ENCODE measurements at regions not wholly inside any gene's neighbourhood (a gene's known extent, or its start where the extent isn't known, plus 50 kb on each side); places are given as distances from the start of the nearest gene placed in this dataset.
"Not testable (repeated sequence)": the region's sequence is repeated elsewhere in the genome, so short reads cannot be mapped to it uniquely, and the experiment has no call there.

GRCh38 chr21:9811223-9812004 is 710.0 kb upstream of the TPTE start:
- H3K9me3 Mint-ChIP-seq; H3K36me3 Mint-ChIP-seq (ENCODE audit: low read depth); H3K9ac ChIP-seq (ENCODE audit: extremely low read depth, low read length, poor library complexity, severe bottlenecking); H3K4me1 Mint-ChIP-seq; H3K27ac Mint-ChIP-seq; DNase-seq; H3K4me3 ChIP-seq (ENCODE audit: low read length); H3K9me3 ChIP-seq (ENCODE audit: control insufficient read depth, low read length); H3K27me3 Mint-ChIP-seq (ENCODE audit: insufficient read depth); H3K4me1 ChIP-seq (ENCODE audit: control insufficient read depth, insufficient read depth, low read length); H3K36me3 ChIP-seq (ENCODE audit: control insufficient read depth, insufficient read depth, low read length); H3K27me3 ChIP-seq (ENCODE audit: control insufficient read depth, insufficient read depth, low read length, poor library complexity, severe bottlenecking); H3K4me3 Mint-ChIP-seq; H3K27ac ChIP-seq (ENCODE audit: low read depth, low read length): not testable (repeated sequence)
- 88 to 93% methylated on average over 10 to 13 of the region's 50 CpGs for WGBS, 2 experiments (ENCODE audit: insufficient coverage in 1 of 2, insufficient read length in 1 of 2)

GRCh38 chr21:9812507-9812906 is 708.9 kb upstream of the TPTE start:
- not testable (repeated sequence) for H3K4me3 Mint-ChIP-seq; H3K36me3 ChIP-seq (ENCODE audit: control insufficient read depth, insufficient read depth, low read length); H3K27me3 ChIP-seq (ENCODE audit: control insufficient read depth, insufficient read depth, low read length, poor library complexity, severe bottlenecking); DNase-seq; H3K9ac ChIP-seq (ENCODE audit: extremely low read depth, low read length, poor library complexity, severe bottlenecking); H3K27me3 Mint-ChIP-seq (ENCODE audit: insufficient read depth); H3K9me3 Mint-ChIP-seq; H3K9me3 ChIP-seq (ENCODE audit: control insufficient read depth, low read length); H3K4me3 ChIP-seq (ENCODE audit: low read length); H3K27ac Mint-ChIP-seq; H3K27ac ChIP-seq (ENCODE audit: low read depth, low read length); H3K4me1 ChIP-seq (ENCODE audit: control insufficient read depth, insufficient read depth, low read length); H3K4me1 Mint-ChIP-seq; H3K36me3 Mint-ChIP-seq (ENCODE audit: low read depth)
- no CpG with 5 or more reads among the region's 35 CpGs for WGBS, 2 experiments (ENCODE audit: insufficient coverage in 1 of 2, insufficient read length in 1 of 2)

- not testable (repeated sequence) for H3K4me3 Mint-ChIP-seq; H3K9ac ChIP-seq (ENCODE audit: extremely low read depth, low read length, poor library complexity, severe bottlenecking); H3K36me3 ChIP-seq (ENCODE audit: control insufficient read depth, insufficient read depth, low read length); H3K27ac Mint-ChIP-seq; H3K9me3 ChIP-seq (ENCODE audit: control insufficient read depth, low read length); H3K27me3 Mint-ChIP-seq (ENCODE audit: insufficient read depth); H3K4me1 Mint-ChIP-seq; H3K27me3 ChIP-seq (ENCODE audit: control insufficient read depth, insufficient read depth, low read length, poor library complexity, severe bottlenecking); H3K9me3 Mint-ChIP-seq; H3K27ac ChIP-seq (ENCODE audit: low read depth, low read length); H3K36me3 Mint-ChIP-seq (ENCODE audit: low read depth); DNase-seq; H3K4me1 ChIP-seq (ENCODE audit: control insufficient read depth, insufficient read depth, low read length); H3K4me3 ChIP-seq (ENCODE audit: low read length)
- WGBS, 2 experiments (ENCODE audit: insufficient coverage in 1 of 2, insufficient read length in 1 of 2), result no CpG with 5 or more reads among the region's 57 CpGs
Observed at GRCh38 chr21:9813894-9814814, 707.2 kb upstream of the TPTE start.

- not testable (repeated sequence) for H3K4me1 ChIP-seq (ENCODE audit: control insufficient read depth, insufficient read depth, low read length); H3K27me3 ChIP-seq (ENCODE audit: control insufficient read depth, insufficient read depth, low read length, poor library complexity, severe bottlenecking); DNase-seq; H3K27me3 Mint-ChIP-seq (ENCODE audit: insufficient read depth); H3K36me3 ChIP-seq (ENCODE audit: control insufficient read depth, insufficient read depth, low read length); H3K36me3 Mint-ChIP-seq (ENCODE audit: low read depth); H3K9ac ChIP-seq (ENCODE audit: extremely low read depth, low read length, poor library complexity, severe bottlenecking); H3K4me1 Mint-ChIP-seq; H3K27ac Mint-ChIP-seq; H3K9me3 Mint-ChIP-seq; H3K27ac ChIP-seq (ENCODE audit: low read depth, low read length); H3K4me3 Mint-ChIP-seq; H3K4me3 ChIP-seq (ENCODE audit: low read length); H3K9me3 ChIP-seq (ENCODE audit: control insufficient read depth, low read length)
- WGBS, 2 experiments (ENCODE audit: insufficient coverage in 1 of 2, insufficient read length in 1 of 2), result no CpG with 5 or more reads among the region's 43 CpGs
Observed at GRCh38 chr21:9815181-9815789, 706.1 kb upstream of the TPTE start.

- H3K9ac ChIP-seq (ENCODE audit: extremely low read depth, low read length, poor library complexity, severe bottlenecking), result not testable (repeated sequence)
Observed at GRCh38 chr21:9816734-9817334, 704.5 kb upstream of the TPTE start.

GRCh38 chr21:9817841-9818441 is 703.4 kb upstream of the TPTE start:
- H3K36me3 ChIP-seq (ENCODE audit: control insufficient read depth, insufficient read depth, low read length); DNase-seq; H3K27ac Mint-ChIP-seq; H3K36me3 Mint-ChIP-seq (ENCODE audit: low read depth); H3K9me3 ChIP-seq (ENCODE audit: control insufficient read depth, low read length); H3K9ac ChIP-seq (ENCODE audit: extremely low read depth, low read length, poor library complexity, severe bottlenecking); H3K4me3 Mint-ChIP-seq; H3K27me3 Mint-ChIP-seq (ENCODE audit: insufficient read depth); H3K4me3 ChIP-seq (ENCODE audit: low read length); H3K27me3 ChIP-seq (ENCODE audit: control insufficient read depth, insufficient read depth, low read length, poor library complexity, severe bottlenecking); H3K4me1 ChIP-seq (ENCODE audit: control insufficient read depth, insufficient read depth, low read length); H3K4me1 Mint-ChIP-seq; H3K27ac ChIP-seq (ENCODE audit: low read depth, low read length): not testable (repeated sequence)
- H3K9me3 Mint-ChIP-seq, result peaks cover 13% of the 10 kb centered on the region
- no CpG with 5 or more reads among the region's 43 CpGs for WGBS, 2 experiments (ENCODE audit: insufficient coverage in 1 of 2, insufficient read length in 1 of 2)

More at GRCh38 chr21:9816734-9817334, 704.5 kb upstream of the TPTE start:
- not testable (repeated sequence) for H3K4me3 ChIP-seq (ENCODE audit: low read length); H3K36me3 ChIP-seq (ENCODE audit: control insufficient read depth, insufficient read depth, low read length); H3K4me1 Mint-ChIP-seq; H3K27ac ChIP-seq (ENCODE audit: low read depth, low read length); H3K9me3 ChIP-seq (ENCODE audit: control insufficient read depth, low read length); H3K4me1 ChIP-seq (ENCODE audit: control insufficient read depth, insufficient read depth, low read length); H3K27me3 ChIP-seq (ENCODE audit: control insufficient read depth, insufficient read depth, low read length, poor library complexity, severe bottlenecking); H3K27ac Mint-ChIP-seq; H3K4me3 Mint-ChIP-seq; DNase-seq; H3K36me3 Mint-ChIP-seq (ENCODE audit: low read depth); H3K27me3 Mint-ChIP-seq (ENCODE audit: insufficient read depth)
- WGBS, 2 experiments (ENCODE audit: insufficient coverage in 1 of 2, insufficient read length in 1 of 2), result no CpG with 5 or more reads among the region's 38 CpGs
- H3K9me3 Mint-ChIP-seq, result peaks cover 14% of the 10 kb centered on the region
